ENCODE measurements at regions not wholly inside any gene's neighbourhood (a gene's known extent, or its start where the extent isn't known, plus 50 kb on each side); places are given as distances from the start of the nearest gene placed in this dataset.

- Mint-ChIP-seq H3K4me3 (ENCODE audit: unreplicated experiment) (no peak overlapping the region), H3K27me3 (ENCODE audit: insufficient read depth, unreplicated experiment) (no peaks in the 10 kb centered on the region), H3K27ac (ENCODE audit: unreplicated experiment) (no peak overlapping the region), H3K9me3 (ENCODE audit: unreplicated experiment) (no peaks in the 10 kb centered on the region), H3K36me3 (ENCODE audit: insufficient read depth, unreplicated experiment) (no peaks in the 10 kb centered on the region), H3K4me1 (ENCODE audit: low read depth, unreplicated experiment) (no peaks in the 10 kb centered on the region)
- TF ChIP-seq, protein P1, sequence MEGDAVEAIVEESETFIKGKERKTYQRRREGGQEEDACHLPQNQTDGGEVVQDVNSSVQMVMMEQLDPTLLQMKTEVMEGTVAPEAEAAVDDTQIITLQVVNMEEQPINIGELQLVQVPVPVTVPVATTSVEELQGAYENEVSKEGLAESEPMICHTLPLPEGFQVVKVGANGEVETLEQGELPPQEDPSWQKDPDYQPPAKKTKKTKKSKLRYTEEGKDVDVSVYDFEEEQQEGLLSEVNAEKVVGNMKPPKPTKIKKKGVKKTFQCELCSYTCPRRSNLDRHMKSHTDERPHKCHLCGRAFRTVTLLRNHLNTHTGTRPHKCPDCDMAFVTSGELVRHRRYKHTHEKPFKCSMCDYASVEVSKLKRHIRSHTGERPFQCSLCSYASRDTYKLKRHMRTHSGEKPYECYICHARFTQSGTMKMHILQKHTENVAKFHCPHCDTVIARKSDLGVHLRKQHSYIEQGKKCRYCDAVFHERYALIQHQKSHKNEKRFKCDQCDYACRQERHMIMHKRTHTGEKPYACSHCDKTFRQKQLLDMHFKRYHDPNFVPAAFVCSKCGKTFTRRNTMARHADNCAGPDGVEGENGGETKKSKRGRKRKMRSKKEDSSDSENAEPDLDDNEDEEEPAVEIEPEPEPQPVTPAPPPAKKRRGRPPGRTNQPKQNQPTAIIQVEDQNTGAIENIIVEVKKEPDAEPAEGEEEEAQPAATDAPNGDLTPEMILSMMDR (IDR thresholded peaks at IDR 0.05; ENCODE audit: insufficient read depth in 1 of 2, low read depth in 1 of 2, low read length in 1 of 2, severe bottlenecking in 1 of 2, unreplicated experiment in 1 of 2): no peak
- Histone ChIP-seq H3K4me1 (no peaks in the 10 kb centered on the region; the same call in 1 of the 2 replicates), H3K4me3 (ENCODE audit: low read depth, low read length) (no peak overlapping the region), H3K9me3 (no peaks in the 10 kb centered on the region), H3K27me3 (replicated peaks; ENCODE audit: control insufficient read depth, insufficient read depth, low read length) (no peaks in the 10 kb centered on the region), H3K36me3 (ENCODE audit: control insufficient read depth, insufficient read depth, low read length) (no peaks in the 10 kb centered on the region)
- BruUV-seq (replicated peaks): no TSS peak
- ChIA-PET POLR2A (no interaction called here), CTCF (no interaction called here)
- intact Hi-C loops (cut with micrococcal nuclease; ENCODE audit: unreplicated experiment): no loop called here
- DNase-seq: no peak
These were observed 173.3 kb downstream of the FASLG start for GRCh38 chr1:172832006-172832725.

- H3K27ac Mint-ChIP-seq (ENCODE audit: unreplicated experiment): no peak overlapping the region
- no peaks in the 10 kb centered on the region for H3K9me3 Mint-ChIP-seq (ENCODE audit: unreplicated experiment)
- ChIA-PET POLR2A (no interaction called here), CTCF (no interaction called here)
- no peaks in the 10 kb centered on the region for H3K36me3 Mint-ChIP-seq (ENCODE audit: insufficient read depth, unreplicated experiment)
- no TSS peak for BruUV-seq (replicated peaks)
- H3K4me1 ChIP-seq: no peaks in the 10 kb centered on the region
- intact Hi-C loops (cut with micrococcal nuclease; ENCODE audit: unreplicated experiment): no loop called here
- no peaks in the 10 kb centered on the region for H3K4me1 Mint-ChIP-seq (ENCODE audit: low read depth, unreplicated experiment)
- H3K27me3 ChIP-seq (replicated peaks; ENCODE audit: control insufficient read depth, insufficient read depth, low read length): no peaks in the 10 kb centered on the region
- H3K9me3 ChIP-seq: no peaks in the 10 kb centered on the region
- no peak overlapping the region for H3K4me3 ChIP-seq (ENCODE audit: low read depth, low read length)
- H3K36me3 ChIP-seq (ENCODE audit: control insufficient read depth, insufficient read depth, low read length): no peaks in the 10 kb centered on the region
- DNase-seq: no peak
- no peaks in the 10 kb centered on the region for H3K27me3 Mint-ChIP-seq (ENCODE audit: insufficient read depth, unreplicated experiment)
- no peak overlapping the region for H3K4me3 Mint-ChIP-seq (ENCODE audit: unreplicated experiment)
- TF ChIP-seq, protein P1 (IDR thresholded peaks at IDR 0.05; ENCODE audit: insufficient read depth in 1 of 2, low read depth in 1 of 2, low read length in 1 of 2, severe bottlenecking in 1 of 2, unreplicated experiment in 1 of 2): no peak
These were observed 175.1 kb downstream of the FASLG start for GRCh38 chr1:172833954-172834353.

GRCh38 chr1:172834609-172835008 lies 175.7 kb downstream of the FASLG start:
- no peak overlapping the region for H3K27ac Mint-ChIP-seq (ENCODE audit: unreplicated experiment)
- Histone ChIP-seq H3K4me1 (no peaks in the 10 kb centered on the region), H3K4me3 (ENCODE audit: low read depth, low read length) (no peak overlapping the region), H3K9me3 (no peaks in the 10 kb centered on the region), H3K36me3 (ENCODE audit: control insufficient read depth, insufficient read depth, low read length) (no peaks in the 10 kb centered on the region), H3K27me3 (replicated peaks; ENCODE audit: control insufficient read depth, insufficient read depth, low read length) (no peaks in the 10 kb centered on the region)
- TF ChIP-seq, protein P1 (IDR thresholded peaks at IDR 0.05; ENCODE audit: insufficient read depth in 1 of 2, low read depth in 1 of 2, low read length in 1 of 2, severe bottlenecking in 1 of 2, unreplicated experiment in 1 of 2): no peak
- no peak for DNase-seq
- H3K4me3 Mint-ChIP-seq (ENCODE audit: unreplicated experiment): no peak overlapping the region
- no peaks in the 10 kb centered on the region for H3K9me3 Mint-ChIP-seq (ENCODE audit: unreplicated experiment)
- ChIA-PET CTCF (no interaction called here), POLR2A (no interaction called here)
- intact Hi-C loops (cut with micrococcal nuclease; ENCODE audit: unreplicated experiment): no loop called here
- no peaks in the 10 kb centered on the region for H3K36me3 Mint-ChIP-seq (ENCODE audit: insufficient read depth, unreplicated experiment)
- H3K27me3 Mint-ChIP-seq (ENCODE audit: insufficient read depth, unreplicated experiment): no peaks in the 10 kb centered on the region
- H3K4me1 Mint-ChIP-seq (ENCODE audit: low read depth, unreplicated experiment): no peaks in the 10 kb centered on the region
- no TSS peak for BruUV-seq (replicated peaks)

Data from Caco-2 (cell line).